ENCODE measurements at regions not wholly inside any gene's neighbourhood (a gene's known extent, or its start where the extent isn't known, plus 50 kb on each side); places are given as distances from the start of the nearest gene placed in this dataset.

DNA sequence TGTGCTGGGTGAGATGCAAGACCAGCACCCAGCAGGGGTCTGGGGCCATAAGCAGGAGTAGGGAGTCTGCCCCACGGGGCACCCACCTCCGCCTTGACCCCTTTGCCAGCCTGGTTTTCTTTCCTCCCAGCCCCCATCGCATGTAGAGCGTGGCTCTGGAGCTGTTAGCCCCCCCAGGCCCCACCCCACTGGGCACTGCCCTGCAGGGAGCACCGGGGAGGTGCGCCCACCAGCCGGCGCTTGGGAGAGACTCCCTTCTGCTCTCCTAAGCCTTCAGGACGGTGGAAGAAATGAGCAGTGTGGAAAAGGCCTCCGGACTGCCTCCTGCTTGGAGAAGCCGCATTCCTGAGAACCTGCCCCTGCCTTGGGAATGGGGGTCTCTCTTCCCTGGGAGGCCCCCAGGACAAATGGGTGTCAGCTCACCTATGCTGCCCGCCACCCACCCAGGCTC, 186.2 kb downstream of the IRF8 start:
- TF ChIP-seq, protein P1, sequence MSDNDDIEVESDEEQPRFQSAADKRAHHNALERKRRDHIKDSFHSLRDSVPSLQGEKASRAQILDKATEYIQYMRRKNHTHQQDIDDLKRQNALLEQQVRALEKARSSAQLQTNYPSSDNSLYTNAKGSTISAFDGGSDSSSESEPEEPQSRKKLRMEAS (IDR thresholded peaks at IDR 0.05; ENCODE audit: insufficient read depth, insufficient read length), result no peak
- TF ChIP-seq, protein P2, sequence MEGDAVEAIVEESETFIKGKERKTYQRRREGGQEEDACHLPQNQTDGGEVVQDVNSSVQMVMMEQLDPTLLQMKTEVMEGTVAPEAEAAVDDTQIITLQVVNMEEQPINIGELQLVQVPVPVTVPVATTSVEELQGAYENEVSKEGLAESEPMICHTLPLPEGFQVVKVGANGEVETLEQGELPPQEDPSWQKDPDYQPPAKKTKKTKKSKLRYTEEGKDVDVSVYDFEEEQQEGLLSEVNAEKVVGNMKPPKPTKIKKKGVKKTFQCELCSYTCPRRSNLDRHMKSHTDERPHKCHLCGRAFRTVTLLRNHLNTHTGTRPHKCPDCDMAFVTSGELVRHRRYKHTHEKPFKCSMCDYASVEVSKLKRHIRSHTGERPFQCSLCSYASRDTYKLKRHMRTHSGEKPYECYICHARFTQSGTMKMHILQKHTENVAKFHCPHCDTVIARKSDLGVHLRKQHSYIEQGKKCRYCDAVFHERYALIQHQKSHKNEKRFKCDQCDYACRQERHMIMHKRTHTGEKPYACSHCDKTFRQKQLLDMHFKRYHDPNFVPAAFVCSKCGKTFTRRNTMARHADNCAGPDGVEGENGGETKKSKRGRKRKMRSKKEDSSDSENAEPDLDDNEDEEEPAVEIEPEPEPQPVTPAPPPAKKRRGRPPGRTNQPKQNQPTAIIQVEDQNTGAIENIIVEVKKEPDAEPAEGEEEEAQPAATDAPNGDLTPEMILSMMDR (IDR thresholded peaks at IDR 0.05; ENCODE audit: extremely low read depth in 1 of 2, insufficient read depth in 1 of 2, low read depth in 1 of 2, low read length in 2 of 2), result no peak
- TF ChIP-seq POLR2AphosphoS5 (IDR thresholded peaks at IDR 0.05; ENCODE audit: insufficient read depth, low read depth, low read length) (no peak), POLR2A (IDR thresholded peaks at IDR 0.05; ENCODE audit: low read depth, low read length) (no peak), GATA2 (IDR thresholded peaks at IDR 0.05; ENCODE audit: insufficient read depth, insufficient read length, low read depth, low read length) (no peak), EZH2 (IDR thresholded peaks at IDR 0.05; ENCODE audit: borderline replicate concordance, low read depth, low read length, severe bottlenecking) (no peak), JUN (IDR thresholded peaks at IDR 0.05; ENCODE audit: borderline replicate concordance, insufficient read depth, insufficient read length, low read depth) (no peak), FOS (IDR thresholded peaks at IDR 0.05; ENCODE audit: borderline replicate concordance, insufficient read depth, low read length) (no peak), MYC (IDR thresholded peaks at IDR 0.05; ENCODE audit: low read depth, low read length) (no peak)

Measured in endothelial cell of umbilical vein (primary cell).